Stimulated activated memory B cell treated with anti-CD40 and anti-IgM and Interleukin-4, amounts not matched to agents 10 μg/mL and 1 μg/mL and 100 μg/mL, for 72 hours (primary cell): ENCODE measurements at regions not wholly inside any gene's neighbourhood (a gene's known extent, or its start where the extent isn't known, plus 50 kb on each side); places are given as distances from the start of the nearest gene placed in this dataset.
"Not testable (repeated sequence)": the region's sequence is repeated elsewhere in the genome, so short reads cannot be mapped to it uniquely, and the experiment has no call there.

Experiments used
- ATAC-seq: fragments of 150-1000 bp; cut with Tn5 transposase; 2 replicates; pipeline ENCODE4 v1.10.0; 2021
- H3K27ac Mint-ChIP-seq: one replicate; pipeline ENCODE4 v1.8.0; 2022; ENCODE audit warnings: mild to moderate bottlenecking, mixed read lengths
- H3K27me3 Mint-ChIP-seq: one replicate; pipeline ENCODE4 v1.8.0; 2022; ENCODE audit warnings: mixed read lengths
- H3K36me3 Mint-ChIP-seq: one replicate; pipeline ENCODE4 v1.8.0; 2022; ENCODE audit warnings: mixed read lengths
- H3K4me1 Mint-ChIP-seq: one replicate; pipeline ENCODE4 v1.8.0; 2022; ENCODE audit warnings: mixed read lengths
- H3K4me3 Mint-ChIP-seq: one replicate; pipeline ENCODE4 v1.8.0; 2022; ENCODE audit warnings: mild to moderate bottlenecking, moderate library complexity, mixed read lengths
- H3K9me3 Mint-ChIP-seq: one replicate; pipeline ENCODE4 v1.8.0; 2022; ENCODE audit warnings: mixed read lengths

DNA sequence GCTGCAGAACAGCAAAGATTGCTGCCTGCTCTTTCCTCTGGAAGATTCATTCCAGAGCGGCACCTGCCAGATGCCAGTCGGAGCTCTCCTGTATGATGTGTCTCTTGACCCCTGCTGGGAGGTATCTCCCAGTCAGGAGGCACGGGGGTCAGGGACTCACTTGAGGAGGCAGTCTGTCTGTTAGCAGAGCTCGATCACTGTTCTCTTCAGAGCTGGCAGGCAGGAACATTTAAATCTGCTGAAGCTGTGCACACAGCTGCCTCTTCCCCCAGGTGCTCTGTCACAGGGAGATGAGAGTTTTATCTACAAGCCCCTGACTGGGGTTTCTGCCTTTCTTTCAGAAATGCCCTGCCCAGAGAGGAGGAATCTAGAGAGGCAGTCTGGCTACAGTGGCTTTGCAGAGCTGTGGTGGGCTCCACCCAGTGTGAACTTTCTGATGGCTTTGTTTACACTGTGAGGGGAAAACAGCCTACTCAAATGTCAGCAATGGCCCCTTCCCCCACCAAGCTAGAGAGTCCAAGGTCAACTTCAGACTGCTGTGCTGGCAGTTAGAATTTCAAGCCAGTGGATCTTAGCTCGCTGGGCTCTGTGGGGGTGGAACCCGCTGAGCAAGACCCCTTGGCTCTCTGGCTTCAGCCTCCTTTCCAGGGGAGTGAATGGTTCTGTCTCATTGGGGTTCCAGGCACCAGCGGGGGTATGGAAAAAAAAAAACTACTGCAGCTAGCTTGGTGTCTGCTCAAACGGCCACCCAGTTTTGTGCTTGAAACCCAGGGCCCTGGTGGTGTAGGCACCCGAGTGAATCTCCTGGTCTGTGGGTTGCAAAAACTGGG, 242.7 kb upstream of the FAM78B start:
- H3K4me1 Mint-ChIP-seq: not testable (repeated sequence)

DNA sequence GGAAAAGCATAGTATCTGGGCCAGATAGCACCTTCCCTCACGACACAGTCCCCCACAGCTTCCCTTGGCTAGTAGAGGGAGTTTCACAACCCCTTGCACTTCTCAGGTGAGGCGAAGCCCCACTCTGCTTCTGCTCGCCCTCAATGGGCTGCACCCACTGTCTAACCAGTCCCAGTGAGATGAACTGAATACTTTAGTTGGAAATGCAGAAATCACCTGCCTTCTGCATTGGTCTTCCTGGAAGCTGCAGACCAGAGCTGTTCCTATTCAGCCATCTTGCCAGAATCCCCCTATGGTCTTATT, 243.2 kb upstream of the FAM78B start:
- H3K4me1 Mint-ChIP-seq: no peaks in the 10 kb centered on the region
- peaks cover 16% of the 10 kb centered on the region for H3K9me3 Mint-ChIP-seq
- no peak for ATAC-seq
- no peaks in the 10 kb centered on the region for H3K36me3 Mint-ChIP-seq
- H3K27me3 Mint-ChIP-seq: peaks cover 23% of the 10 kb centered on the region
- no peak overlapping the region for H3K4me3 Mint-ChIP-seq
- H3K27ac Mint-ChIP-seq: no peak overlapping the region

More for the DNA sequence above, 242.7 kb upstream of the FAM78B start:
- ATAC-seq, H3K36me3 Mint-ChIP-seq, H3K27ac Mint-ChIP-seq, H3K4me3 Mint-ChIP-seq: not testable (repeated sequence)
- Mint-ChIP-seq H3K27me3 (peaks cover 23% of the 10 kb centered on the region), H3K9me3 (peaks cover 16% of the 10 kb centered on the region)

GRCh38 chr1:166416831-166417230, 250.0 kb upstream of the FAM78B start:
- H3K4me3 Mint-ChIP-seq, H3K36me3 Mint-ChIP-seq, H3K27ac Mint-ChIP-seq, H3K9me3 Mint-ChIP-seq, ATAC-seq, H3K4me1 Mint-ChIP-seq: not testable (repeated sequence)
- peaks cover 22% of the 10 kb centered on the region for H3K27me3 Mint-ChIP-seq

DNA sequence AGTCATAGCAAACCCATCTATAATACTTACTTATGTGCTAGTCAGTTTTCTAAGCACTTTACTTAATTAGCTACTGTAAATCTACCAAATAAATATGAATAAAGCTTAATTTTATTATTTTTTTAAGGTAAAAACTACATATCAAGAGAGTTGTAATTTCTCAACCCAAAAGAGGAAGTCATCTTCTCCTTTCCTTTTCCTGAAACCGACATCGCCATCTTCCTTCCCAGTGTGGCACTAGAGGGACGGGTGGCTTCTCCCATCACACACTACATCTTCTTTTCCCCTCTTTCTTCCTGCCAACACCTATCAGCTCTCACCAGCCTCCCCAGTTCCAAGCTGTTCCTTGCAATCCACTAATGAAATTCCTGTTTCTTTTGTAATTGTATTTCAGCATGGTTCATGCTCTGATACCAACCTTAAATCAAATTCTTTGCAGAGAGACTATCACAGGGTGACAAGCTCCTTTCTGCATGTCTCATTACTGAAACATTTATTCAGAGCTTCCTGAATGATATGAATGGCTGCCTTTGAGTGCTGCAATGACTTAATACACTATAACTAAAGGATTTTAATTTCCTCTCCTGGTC, 251.6 kb upstream of the FAM78B start:
- no peak overlapping the region for H3K4me3 Mint-ChIP-seq
- H3K9me3 Mint-ChIP-seq: peaks cover 3% of the 10 kb centered on the region
- peaks cover 22% of the 10 kb centered on the region for H3K27me3 Mint-ChIP-seq
- H3K4me1 Mint-ChIP-seq: no peaks in the 10 kb centered on the region
- no peaks in the 10 kb centered on the region for H3K36me3 Mint-ChIP-seq
- no peak overlapping the region for H3K27ac Mint-ChIP-seq
- ATAC-seq: no peak

DNA sequence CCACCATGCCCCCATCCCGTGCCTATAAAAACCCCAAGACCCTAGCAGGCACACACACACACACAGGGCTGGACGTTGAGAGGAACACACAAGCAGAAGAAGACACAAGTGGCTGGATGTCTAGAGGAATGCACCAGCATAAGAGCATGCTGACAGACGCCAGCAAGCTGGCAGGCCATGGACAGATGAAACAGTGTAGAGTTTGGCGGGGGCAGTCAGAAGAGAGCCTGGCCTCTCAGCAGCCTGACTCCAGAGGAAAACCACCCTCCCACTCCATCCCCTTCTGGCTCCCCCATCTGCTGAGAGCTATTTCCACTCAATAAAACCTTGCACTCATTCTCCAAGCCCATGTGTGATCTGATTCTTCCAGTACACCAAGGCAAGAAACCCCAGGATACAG, 255.8 kb upstream of the FAM78B start:
- not testable (repeated sequence) for H3K4me1 Mint-ChIP-seq, H3K27ac Mint-ChIP-seq, ATAC-seq, H3K4me3 Mint-ChIP-seq, H3K36me3 Mint-ChIP-seq, H3K9me3 Mint-ChIP-seq
- H3K27me3 Mint-ChIP-seq: peaks cover 22% of the 10 kb centered on the region

- Mint-ChIP-seq H3K4me3 (no peak overlapping the region), H3K36me3 (no peaks in the 10 kb centered on the region), H3K27ac (no peak overlapping the region), H3K27me3 (no peaks in the 10 kb centered on the region), H3K4me1 (no peaks in the 10 kb centered on the region), H3K9me3 (no peaks in the 10 kb centered on the region)
- no peak for ATAC-seq
Measured at GRCh38 chr1:166432655-166433054, 265.9 kb upstream of the FAM78B start.

DNA sequence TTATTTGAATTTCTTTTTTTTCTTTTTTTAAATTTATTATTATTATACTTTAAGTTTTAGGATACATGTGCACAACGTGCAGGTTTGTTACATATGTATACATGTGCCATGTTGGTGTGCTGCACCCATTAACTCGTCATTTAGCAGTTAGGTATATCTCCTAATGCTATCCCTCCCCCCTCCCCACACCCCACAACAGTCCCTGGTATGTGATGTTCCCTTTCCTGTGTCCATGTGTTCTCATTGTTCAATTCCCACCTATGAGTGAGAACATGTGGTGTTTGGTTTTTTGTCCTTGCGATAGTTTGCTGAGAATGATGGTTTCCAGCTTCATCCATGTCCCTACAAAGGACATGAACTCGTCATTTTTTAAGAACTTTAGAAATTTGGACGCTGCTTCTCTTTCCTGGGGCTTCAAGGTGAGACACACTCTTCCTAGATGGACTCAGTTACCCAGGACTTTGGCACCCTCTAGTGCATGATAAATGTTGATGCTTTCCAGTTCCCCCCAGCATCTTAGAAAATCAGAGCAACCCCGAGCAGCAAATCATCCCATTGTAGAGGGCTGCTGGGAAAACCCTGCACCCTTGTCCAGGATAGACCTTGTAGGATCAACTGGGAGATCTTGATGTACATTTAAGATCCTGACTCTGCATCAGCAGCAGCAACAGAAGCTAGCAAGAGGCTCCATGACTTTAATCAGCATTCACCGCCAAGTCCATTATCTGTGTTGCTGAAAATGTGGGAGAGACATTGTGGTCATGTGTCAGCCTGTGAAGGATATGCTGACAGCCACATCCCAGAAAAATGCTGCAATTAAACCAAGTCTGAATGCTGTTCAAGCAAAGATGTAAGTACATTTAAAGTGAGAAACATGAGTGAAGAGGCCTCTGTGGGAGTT, 266.9 kb upstream of the FAM78B start:
- not testable (repeated sequence) for H3K9me3 Mint-ChIP-seq, H3K27ac Mint-ChIP-seq, H3K4me1 Mint-ChIP-seq, H3K36me3 Mint-ChIP-seq, H3K27me3 Mint-ChIP-seq, ATAC-seq, H3K4me3 Mint-ChIP-seq

- Mint-ChIP-seq H3K27me3 (no peaks in the 10 kb centered on the region), H3K36me3 (no peaks in the 10 kb centered on the region), H3K9me3 (peaks cover 3% of the 10 kb centered on the region), H3K4me3 (no peak overlapping the region), H3K4me1 (no peaks in the 10 kb centered on the region), H3K27ac (no peak overlapping the region)
- no peak for ATAC-seq
Measured at GRCh38 chr1:166457700-166458099, 290.9 kb upstream of the FAM78B start.

DNA sequence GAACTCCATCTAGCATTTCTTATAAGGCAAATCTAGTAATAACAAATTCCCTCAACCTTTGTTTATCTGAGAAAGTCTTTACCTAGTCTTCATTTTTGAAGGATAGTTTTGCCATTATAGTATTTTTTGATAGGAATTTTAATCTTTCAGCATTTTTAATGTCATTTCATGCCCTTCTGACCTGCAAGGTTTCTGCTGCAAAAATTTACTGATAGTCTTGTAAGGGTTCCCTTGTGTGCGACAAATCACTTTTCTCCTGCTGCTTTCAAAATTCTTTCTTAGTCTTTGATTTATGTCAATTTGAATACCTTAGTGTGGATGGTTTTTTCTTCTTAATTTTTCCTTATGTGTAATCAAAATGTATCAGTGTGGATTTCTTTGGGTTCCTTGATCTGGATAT, 297.5 kb upstream of the FAM78B start:
- ATAC-seq: no peak
- peaks cover 13% of the 10 kb centered on the region for H3K9me3 Mint-ChIP-seq
- H3K36me3 Mint-ChIP-seq: no peaks in the 10 kb centered on the region
- no peaks in the 10 kb centered on the region for H3K4me1 Mint-ChIP-seq
- no peak overlapping the region for H3K27ac Mint-ChIP-seq
- peaks cover 16% of the 10 kb centered on the region for H3K27me3 Mint-ChIP-seq
- no peak overlapping the region for H3K4me3 Mint-ChIP-seq

GRCh38 chr1:166470014-166470413, 303.2 kb upstream of the FAM78B start:
- no peaks in the 10 kb centered on the region for H3K36me3 Mint-ChIP-seq
- H3K4me1 Mint-ChIP-seq: no peaks in the 10 kb centered on the region
- ATAC-seq: no peak
- peaks cover 4% of the 10 kb centered on the region for H3K9me3 Mint-ChIP-seq
- peaks cover 31% of the 10 kb centered on the region for H3K27me3 Mint-ChIP-seq
- no peak overlapping the region for H3K4me3 Mint-ChIP-seq
- H3K27ac Mint-ChIP-seq: no peak overlapping the region

- Mint-ChIP-seq H3K4me3 (no peak overlapping the region), H3K36me3 (no peaks in the 10 kb centered on the region), H3K27me3 (peaks cover 31% of the 10 kb centered on the region), H3K4me1 (no peaks in the 10 kb centered on the region), H3K9me3 (peaks cover under 1% of the 10 kb centered on the region), H3K27ac (no peak overlapping the region)
- no peak for ATAC-seq
Measured at GRCh38 chr1:166470441-166470840, 303.6 kb upstream of the FAM78B start.

DNA sequence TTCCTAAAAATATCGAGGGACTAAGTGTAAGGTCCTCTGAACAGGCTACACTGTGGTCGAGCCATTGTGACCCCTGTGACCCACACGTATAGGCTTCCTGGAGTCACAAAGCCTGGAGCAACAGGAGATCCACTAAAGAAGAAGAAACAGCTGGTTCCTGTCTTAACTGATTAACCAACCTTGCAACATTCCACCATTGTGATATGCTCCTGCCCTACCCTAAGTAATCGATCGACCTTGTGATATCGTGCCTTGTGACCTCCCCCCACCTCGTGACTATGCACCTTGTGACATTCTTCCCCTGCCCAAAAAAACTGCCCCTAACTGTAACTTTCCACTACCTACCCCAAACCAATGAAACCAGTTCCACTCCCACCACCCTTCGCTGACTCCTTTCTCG, 304.6 kb upstream of the FAM78B start:
- no peak overlapping the region for H3K4me3 Mint-ChIP-seq
- no peaks in the 10 kb centered on the region for H3K9me3 Mint-ChIP-seq
- ATAC-seq: no peak
- no peak overlapping the region for H3K27ac Mint-ChIP-seq
- H3K36me3 Mint-ChIP-seq: no peaks in the 10 kb centered on the region
- no peaks in the 10 kb centered on the region for H3K4me1 Mint-ChIP-seq
- peaks cover 31% of the 10 kb centered on the region for H3K27me3 Mint-ChIP-seq

GRCh38 chr1:166479052-166479631, 312.3 kb upstream of the FAM78B start:
- no peak overlapping the region for H3K4me3 Mint-ChIP-seq
- H3K27ac Mint-ChIP-seq: no peak overlapping the region
- no peaks in the 10 kb centered on the region for H3K4me1 Mint-ChIP-seq
- no peaks in the 10 kb centered on the region for H3K27me3 Mint-ChIP-seq
- no peaks in the 10 kb centered on the region for H3K36me3 Mint-ChIP-seq
- ATAC-seq: no peak
- H3K9me3 Mint-ChIP-seq: no peaks in the 10 kb centered on the region

- Mint-ChIP-seq H3K27me3 (no peaks in the 10 kb centered on the region), H3K27ac (no peak overlapping the region), H3K36me3 (no peaks in the 10 kb centered on the region), H3K9me3 (no peaks in the 10 kb centered on the region), H3K4me3 (no peak overlapping the region), H3K4me1 (no peaks in the 10 kb centered on the region)
- no peak for ATAC-seq
Measured at GRCh38 chr1:166484471-166484870, 317.7 kb upstream of the FAM78B start.

DNA sequence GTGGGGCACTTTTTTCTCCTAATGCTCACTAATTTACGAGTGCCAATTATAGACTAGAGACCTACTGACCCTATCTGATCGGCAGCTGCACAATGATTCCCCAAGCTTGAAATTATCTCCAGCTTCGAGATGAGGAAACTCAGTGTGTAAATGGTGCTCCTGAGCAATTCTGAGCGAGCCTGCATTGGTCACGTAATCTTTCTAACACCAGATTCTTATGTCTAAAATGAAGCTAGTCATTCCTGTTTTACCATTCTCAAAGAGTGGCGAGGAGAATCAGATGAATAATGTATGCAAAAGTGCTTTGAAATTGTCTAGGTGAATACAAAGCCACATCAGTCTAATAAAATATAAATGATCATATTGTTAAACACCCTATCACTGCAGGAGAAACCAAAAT, 318.1 kb upstream of the FAM78B start:
- no peaks in the 10 kb centered on the region for H3K36me3 Mint-ChIP-seq
- no peaks in the 10 kb centered on the region for H3K4me1 Mint-ChIP-seq
- no peaks in the 10 kb centered on the region for H3K9me3 Mint-ChIP-seq
- H3K4me3 Mint-ChIP-seq: no peak overlapping the region
- no peaks in the 10 kb centered on the region for H3K27me3 Mint-ChIP-seq
- H3K27ac Mint-ChIP-seq: no peak overlapping the region
- ATAC-seq: no peak
